22Rv1 (cell line): ENCODE measurements at regions not wholly inside any gene's neighbourhood (a gene's known extent, or its start where the extent isn't known, plus 50 kb on each side); places are given as distances from the start of the nearest gene placed in this dataset.
"Not testable (repeated sequence)": the region's sequence is repeated elsewhere in the genome, so short reads cannot be mapped to it uniquely, and the experiment has no call there.

Source experiments
- CTCF ChIP-seq: fragments of 450-650 bp; IDR thresholded peaks from 2 replicates; pipeline ENCODE4 v1.5.1; 2017; ENCODE audit warnings: mild to moderate bottlenecking
- ZFX ChIP-seq: fragments of 450-650 bp; IDR thresholded peaks from 2 replicates; pipeline ENCODE4 v1.6.1; 2017; ENCODE audit warnings: antibody characterized with exemption, borderline replicate concordance

GRCh38 chr16:34069731-34070130 lies 610.3 kb downstream of the TP53TG3F start:
- not testable (repeated sequence) for TF ChIP-seq ZFX, CTCF
